ENCODE measurements at regions not wholly inside any gene's neighbourhood (a gene's known extent, or its start where the extent isn't known, plus 50 kb on each side); places are given as distances from the start of the nearest gene placed in this dataset.

DNA sequence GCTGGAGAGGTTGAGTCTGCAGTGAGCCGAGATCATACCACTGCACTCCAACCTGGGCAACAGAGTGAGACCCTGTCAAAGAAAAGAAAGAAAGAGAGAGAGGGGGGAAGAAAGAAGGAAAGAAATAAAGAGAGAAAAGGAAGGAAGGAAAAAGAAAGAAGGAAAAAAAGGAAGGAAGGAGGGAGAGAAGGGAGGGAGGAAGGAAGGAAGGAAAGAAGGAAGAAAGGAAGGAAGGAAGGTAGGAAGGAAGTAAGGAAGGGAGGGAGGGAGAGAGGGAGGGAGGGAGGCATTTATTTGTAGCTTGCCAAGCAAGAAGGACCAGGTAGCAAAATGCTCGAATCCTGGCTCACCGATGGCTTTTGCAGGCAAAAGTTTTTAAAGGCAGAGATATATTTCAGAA lies 74.5 kb upstream of the BAIAP2L1 start:
- H3K4me2 ChIP-seq (ENCODE audit: low read length): no peak overlapping the region
- TF ChIP-seq, protein P1, sequence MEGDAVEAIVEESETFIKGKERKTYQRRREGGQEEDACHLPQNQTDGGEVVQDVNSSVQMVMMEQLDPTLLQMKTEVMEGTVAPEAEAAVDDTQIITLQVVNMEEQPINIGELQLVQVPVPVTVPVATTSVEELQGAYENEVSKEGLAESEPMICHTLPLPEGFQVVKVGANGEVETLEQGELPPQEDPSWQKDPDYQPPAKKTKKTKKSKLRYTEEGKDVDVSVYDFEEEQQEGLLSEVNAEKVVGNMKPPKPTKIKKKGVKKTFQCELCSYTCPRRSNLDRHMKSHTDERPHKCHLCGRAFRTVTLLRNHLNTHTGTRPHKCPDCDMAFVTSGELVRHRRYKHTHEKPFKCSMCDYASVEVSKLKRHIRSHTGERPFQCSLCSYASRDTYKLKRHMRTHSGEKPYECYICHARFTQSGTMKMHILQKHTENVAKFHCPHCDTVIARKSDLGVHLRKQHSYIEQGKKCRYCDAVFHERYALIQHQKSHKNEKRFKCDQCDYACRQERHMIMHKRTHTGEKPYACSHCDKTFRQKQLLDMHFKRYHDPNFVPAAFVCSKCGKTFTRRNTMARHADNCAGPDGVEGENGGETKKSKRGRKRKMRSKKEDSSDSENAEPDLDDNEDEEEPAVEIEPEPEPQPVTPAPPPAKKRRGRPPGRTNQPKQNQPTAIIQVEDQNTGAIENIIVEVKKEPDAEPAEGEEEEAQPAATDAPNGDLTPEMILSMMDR (IDR thresholded peaks at IDR 0.05; ENCODE audit: poor library complexity, severe bottlenecking): no peak
- TF ChIP-seq SMC3 (conservative IDR thresholded peaks at IDR 0.05; ENCODE audit: poor library complexity) (no peak), POLR2AphosphoS5 (IDR thresholded peaks at IDR 0.05) (no peak), MXI1 (conservative IDR thresholded peaks at IDR 0.05; ENCODE audit: poor library complexity, severe bottlenecking) (no peak), TAF1 (IDR thresholded peaks at IDR 0.05; ENCODE audit: low read depth) (no peak), EZH2 (IDR thresholded peaks at IDR 0.05; ENCODE audit: borderline replicate concordance, insufficient read depth, low read length, poor library complexity, severe bottlenecking) (no peak), RAD21 (conservative IDR thresholded peaks at IDR 0.05) (no peak), EP300 (conservative IDR thresholded peaks at IDR 0.05; ENCODE audit: poor library complexity, severe bottlenecking) (no peak)
- TF ChIP-seq, protein P2, sequence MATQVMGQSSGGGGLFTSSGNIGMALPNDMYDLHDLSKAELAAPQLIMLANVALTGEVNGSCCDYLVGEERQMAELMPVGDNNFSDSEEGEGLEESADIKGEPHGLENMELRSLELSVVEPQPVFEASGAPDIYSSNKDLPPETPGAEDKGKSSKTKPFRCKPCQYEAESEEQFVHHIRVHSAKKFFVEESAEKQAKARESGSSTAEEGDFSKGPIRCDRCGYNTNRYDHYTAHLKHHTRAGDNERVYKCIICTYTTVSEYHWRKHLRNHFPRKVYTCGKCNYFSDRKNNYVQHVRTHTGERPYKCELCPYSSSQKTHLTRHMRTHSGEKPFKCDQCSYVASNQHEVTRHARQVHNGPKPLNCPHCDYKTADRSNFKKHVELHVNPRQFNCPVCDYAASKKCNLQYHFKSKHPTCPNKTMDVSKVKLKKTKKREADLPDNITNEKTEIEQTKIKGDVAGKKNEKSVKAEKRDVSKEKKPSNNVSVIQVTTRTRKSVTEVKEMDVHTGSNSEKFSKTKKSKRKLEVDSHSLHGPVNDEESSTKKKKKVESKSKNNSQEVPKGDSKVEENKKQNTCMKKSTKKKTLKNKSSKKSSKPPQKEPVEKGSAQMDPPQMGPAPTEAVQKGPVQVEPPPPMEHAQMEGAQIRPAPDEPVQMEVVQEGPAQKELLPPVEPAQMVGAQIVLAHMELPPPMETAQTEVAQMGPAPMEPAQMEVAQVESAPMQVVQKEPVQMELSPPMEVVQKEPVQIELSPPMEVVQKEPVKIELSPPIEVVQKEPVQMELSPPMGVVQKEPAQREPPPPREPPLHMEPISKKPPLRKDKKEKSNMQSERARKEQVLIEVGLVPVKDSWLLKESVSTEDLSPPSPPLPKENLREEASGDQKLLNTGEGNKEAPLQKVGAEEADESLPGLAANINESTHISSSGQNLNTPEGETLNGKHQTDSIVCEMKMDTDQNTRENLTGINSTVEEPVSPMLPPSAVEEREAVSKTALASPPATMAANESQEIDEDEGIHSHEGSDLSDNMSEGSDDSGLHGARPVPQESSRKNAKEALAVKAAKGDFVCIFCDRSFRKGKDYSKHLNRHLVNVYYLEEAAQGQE (IDR thresholded peaks at IDR 0.05; ENCODE audit: borderline replicate concordance): no peak
- H3K9me2 ChIP-seq (ENCODE audit: insufficient read depth, low read length): no peaks in the 10 kb centered on the region
- H2AFZ ChIP-seq (ENCODE audit: low read depth, low read length): no peak overlapping the region
- H3K9me3 ChIP-seq (ENCODE audit: low read length): no peaks in the 10 kb centered on the region
- H3K27me3 ChIP-seq (ENCODE audit: insufficient read depth, low read depth, low read length): no peaks in the 10 kb centered on the region
- H3K4me3 ChIP-seq (ENCODE audit: low read length): no peak overlapping the region
- no peaks in the 10 kb centered on the region for H3F3A ChIP-seq (ENCODE audit: insufficient read depth, low read length, poor library complexity, severe bottlenecking)
- no peaks in the 10 kb centered on the region for H3K36me3 ChIP-seq (ENCODE audit: insufficient read depth, low read length)
- H3K79me2 ChIP-seq (replicated peaks; ENCODE audit: insufficient read depth, low read length): no peaks in the 10 kb centered on the region
- H3K9ac ChIP-seq (ENCODE audit: low read length): no peak overlapping the region
- H3K27ac ChIP-seq (ENCODE audit: low read length): no peak overlapping the region
- no peaks in the 10 kb centered on the region for H4K20me1 ChIP-seq (ENCODE audit: insufficient read depth)

DNA sequence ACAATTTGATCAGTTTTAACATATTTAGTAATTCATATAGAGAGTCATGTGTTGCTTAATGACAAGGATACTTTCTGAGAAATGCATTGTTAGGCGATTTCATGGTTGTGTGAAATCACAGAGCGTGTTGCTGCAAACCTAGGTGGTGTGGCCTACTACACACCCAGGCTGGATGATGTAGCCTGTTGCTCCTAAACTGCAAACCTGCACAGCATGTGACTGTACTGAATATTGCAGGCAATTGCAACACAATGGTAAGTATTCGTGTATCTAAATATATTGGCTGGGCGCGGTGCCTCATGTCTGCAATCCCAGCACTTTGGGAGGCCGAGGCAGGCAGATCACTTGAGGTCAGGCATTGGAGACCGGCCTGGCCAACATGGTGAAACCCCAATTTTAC lies 73.7 kb upstream of the BAIAP2L1 start:
- H3F3A ChIP-seq (ENCODE audit: insufficient read depth, low read length, poor library complexity, severe bottlenecking): no peaks in the 10 kb centered on the region
- H4K20me1 ChIP-seq (ENCODE audit: insufficient read depth): no peaks in the 10 kb centered on the region
- no peaks in the 10 kb centered on the region for H3K27me3 ChIP-seq (ENCODE audit: insufficient read depth, low read depth, low read length)
- no peaks in the 10 kb centered on the region for H3K9me2 ChIP-seq (ENCODE audit: insufficient read depth, low read length)
- no peaks in the 10 kb centered on the region for H3K9me3 ChIP-seq (ENCODE audit: low read length)
- H2AFZ ChIP-seq (ENCODE audit: low read depth, low read length): no peak overlapping the region
- H3K4me3 ChIP-seq (ENCODE audit: low read length): no peak overlapping the region
- H3K9ac ChIP-seq (ENCODE audit: low read length): no peak overlapping the region
- TF ChIP-seq, protein P2 (IDR thresholded peaks at IDR 0.05; ENCODE audit: borderline replicate concordance): no peak
- H3K36me3 ChIP-seq (ENCODE audit: insufficient read depth, low read length): no peaks in the 10 kb centered on the region
- H3K27ac ChIP-seq (ENCODE audit: low read length): no peak overlapping the region
- H3K4me2 ChIP-seq (ENCODE audit: low read length): no peak overlapping the region
- no peaks in the 10 kb centered on the region for H3K79me2 ChIP-seq (replicated peaks; ENCODE audit: insufficient read depth, low read length)
